ENCODE measurements at regions not wholly inside any gene's neighbourhood (a gene's known extent, or its start where the extent isn't known, plus 50 kb on each side); places are given as distances from the start of the nearest gene placed in this dataset.
"Not testable (repeated sequence)": the region's sequence is repeated elsewhere in the genome, so short reads cannot be mapped to it uniquely, and the experiment has no call there.

- Histone ChIP-seq H3K9ac (peak overlapping the region; percentile 72), H3K79me2 (ENCODE audit: insufficient read depth) (no peaks in the 10 kb centered on the region), H3K36me3 (ENCODE audit: low read depth) (no peaks in the 10 kb centered on the region), H4K20me1 (ENCODE audit: insufficient read depth) (no peaks in the 10 kb centered on the region), H3K27ac (peak overlapping the region; percentile 77), H3F3A (ENCODE audit: insufficient read depth) (peaks cover 17% of the 10 kb centered on the region), H3K27me3 (replicated peaks; ENCODE audit: insufficient read depth) (no peaks in the 10 kb centered on the region), H3K9me2 (ENCODE audit: insufficient read depth) (no peaks in the 10 kb centered on the region), H3K9me3 (ENCODE audit: low read depth) (no peaks in the 10 kb centered on the region), H2AFZ (peak overlapping the region; percentile 40; the same call in 1 of the 2 replicates), H3K4me2 (ENCODE audit: unreplicated experiment) (peak overlapping the region; percentile 66), H3K4me3 (peak overlapping the region; percentile 58), H3K4me1 (ENCODE audit: insufficient read depth) (peaks cover 20% of the 10 kb centered on the region)
- in situ Hi-C loops (cut with MboI), result no loop called here
- peak; percentile 62 for DNase-seq
- no peak for TF ChIP-seq EZH2phosphoT487 (IDR thresholded peaks at IDR 0.05; ENCODE audit: insufficient read depth, low read depth)
- TF ChIP-seq EZH2 (IDR thresholded peaks at IDR 0.05; ENCODE audit: insufficient read depth, poor library complexity, severe bottlenecking), result no peak
- WGBS, 2 experiments (ENCODE audit: low coverage in 1 of 2, low lambda C conversion rate in 2 of 2, missing lambda C conversion rate in 2 of 2), result 34 to 41% methylated on average over 8 of the region's 8 CpGs
These were observed 91.4 kb upstream of the KLF6 start for GRCh38 chr10:3876350-3876962.

- no peak for DNase-seq
- Histone ChIP-seq H3K79me2 (ENCODE audit: insufficient read depth) (no peaks in the 10 kb centered on the region), H3K27ac (no peak overlapping the region), H3K9ac (0 out of 2 replicates have a peak overlapping the region, but pooled peaks have one; percentile 72), H3K9me2 (ENCODE audit: insufficient read depth) (no peaks in the 10 kb centered on the region), H3K9me3 (ENCODE audit: low read depth) (no peaks in the 10 kb centered on the region), H3K27me3 (replicated peaks; ENCODE audit: insufficient read depth) (no peaks in the 10 kb centered on the region), H2AFZ (no peak overlapping the region), H3F3A (ENCODE audit: insufficient read depth) (peaks cover 17% of the 10 kb centered on the region), H4K20me1 (ENCODE audit: insufficient read depth) (no peaks in the 10 kb centered on the region), H3K4me1 (ENCODE audit: insufficient read depth) (peaks cover 20% of the 10 kb centered on the region), H3K4me3 (no peak overlapping the region), H3K36me3 (ENCODE audit: low read depth) (no peaks in the 10 kb centered on the region), H3K4me2 (ENCODE audit: unreplicated experiment) (no peak overlapping the region)
- 88 to 90% methylated on average over 3 of the region's 3 CpGs for WGBS, 2 experiments (ENCODE audit: low coverage in 1 of 2, low lambda C conversion rate in 2 of 2, missing lambda C conversion rate in 2 of 2)
- in situ Hi-C loops (cut with MboI), result no loop called here
- TF ChIP-seq EZH2phosphoT487 (IDR thresholded peaks at IDR 0.05; ENCODE audit: insufficient read depth, low read depth) (no peak), EZH2 (IDR thresholded peaks at IDR 0.05; ENCODE audit: insufficient read depth, poor library complexity, severe bottlenecking) (no peak)
These were observed 90.8 kb upstream of the KLF6 start for GRCh38 chr10:3875842-3876235.

- H3K4me3 ChIP-seq, result no peak overlapping the region
- in situ Hi-C loops (cut with MboI), result no loop called here
- H3K4me2 ChIP-seq (ENCODE audit: unreplicated experiment), result no peak overlapping the region
- H3K4me1 ChIP-seq (ENCODE audit: insufficient read depth), result peaks cover 20% of the 10 kb centered on the region
- H2AFZ ChIP-seq, result no peak overlapping the region
- no peaks in the 10 kb centered on the region for H4K20me1 ChIP-seq (ENCODE audit: insufficient read depth)
- 75 to 77% methylated on average over 6 of the region's 6 CpGs for WGBS, 2 experiments (ENCODE audit: low coverage in 1 of 2, low lambda C conversion rate in 2 of 2, missing lambda C conversion rate in 2 of 2)
- H3K36me3 ChIP-seq (ENCODE audit: low read depth), result no peaks in the 10 kb centered on the region
- H3K9ac ChIP-seq, result no peak overlapping the region
- no peaks in the 10 kb centered on the region for H3K9me3 ChIP-seq (ENCODE audit: low read depth)
- TF ChIP-seq EZH2 (IDR thresholded peaks at IDR 0.05; ENCODE audit: insufficient read depth, poor library complexity, severe bottlenecking) (no peak), EZH2phosphoT487 (IDR thresholded peaks at IDR 0.05; ENCODE audit: insufficient read depth, low read depth) (no peak)
- H3K79me2 ChIP-seq (ENCODE audit: insufficient read depth), result no peaks in the 10 kb centered on the region
- H3F3A ChIP-seq (ENCODE audit: insufficient read depth), result peaks cover 17% of the 10 kb centered on the region
- DNase-seq, result no peak
- no peak overlapping the region for H3K27ac ChIP-seq
- H3K9me2 ChIP-seq (ENCODE audit: insufficient read depth), result no peaks in the 10 kb centered on the region
- no peaks in the 10 kb centered on the region for H3K27me3 ChIP-seq (replicated peaks; ENCODE audit: insufficient read depth)
These were observed 90.2 kb upstream of the KLF6 start for GRCh38 chr10:3874990-3875841.

GRCh38 chr10:3874610-3874989, 89.6 kb upstream of the KLF6 start:
- H3K79me2 ChIP-seq (ENCODE audit: insufficient read depth); H3K36me3 ChIP-seq (ENCODE audit: low read depth); H3K27ac ChIP-seq; H3K4me3 ChIP-seq; H3K9ac ChIP-seq; H2AFZ ChIP-seq; in situ Hi-C loops (cut with MboI); H4K20me1 ChIP-seq (ENCODE audit: insufficient read depth); DNase-seq; H3K9me2 ChIP-seq (ENCODE audit: insufficient read depth); H3K27me3 ChIP-seq (replicated peaks; ENCODE audit: insufficient read depth); H3K4me2 ChIP-seq (ENCODE audit: unreplicated experiment); H3K9me3 ChIP-seq (ENCODE audit: low read depth): not testable (repeated sequence)
- Histone ChIP-seq H3F3A (ENCODE audit: insufficient read depth) (peaks cover 17% of the 10 kb centered on the region), H3K4me1 (ENCODE audit: insufficient read depth) (peaks cover 20% of the 10 kb centered on the region)
- WGBS, 2 experiments (ENCODE audit: low coverage in 1 of 2, low lambda C conversion rate in 2 of 2, missing lambda C conversion rate in 2 of 2), result 60 to 81% methylated on average over 4 of the region's 4 CpGs
